Hepatocyte (in vitro differentiated cells): ENCODE measurements at regions not wholly inside any gene's neighbourhood (a gene's known extent, or its start where the extent isn't known, plus 50 kb on each side); places are given as distances from the start of the nearest gene placed in this dataset.
A peak's percentile ranks its signal among the peaks of the same experiment; 100 is the strongest.

Experiments
- DNase-seq: peaks from one replicate; pipeline ENCODE4 v3.0.0-alpha.2; 2016; ENCODE audit warnings: low spot score
- H2AFZ ChIP-seq: fragments of 200-600 bp; sonication (generic); 2 replicates; pipeline ENCODE4 v1.6.0; 2016; ENCODE audit warnings: antibody characterized with exemption, mild to moderate bottlenecking
- H3K27ac ChIP-seq: fragments of 200-600 bp; sonication (generic); 2 replicates; pipeline ENCODE4 v1.5.1; 2016; ENCODE audit warnings: mild to moderate bottlenecking
- H3K27me3 ChIP-seq: fragments of 200-600 bp; sonication (generic); 2 replicates; pipeline ENCODE4 v1.6.1; 2016
- H3K36me3 ChIP-seq: fragments of 200-600 bp; sonication (generic); replicated peaks from 2 replicates; pipeline ENCODE4 v1.5.1; 2016; ENCODE audit warnings: low read depth; ENCODE audit not compliant: insufficient read depth
- H3K4me1 ChIP-seq: fragments of 200-600 bp; sonication (generic); 2 replicates; pipeline ENCODE4 v1.5.1; 2016; ENCODE audit warnings: mild to moderate bottlenecking, moderate library complexity; ENCODE audit not compliant: insufficient read depth
- H3K4me2 ChIP-seq: fragments of 200-600 bp; sonication (generic); 2 replicates; pipeline ENCODE4 v1.6.0; 2016
- H3K4me3 ChIP-seq: fragments of 200-600 bp; sonication (generic); 2 replicates; pipeline ENCODE4 v1.5.1; 2016; ENCODE audit warnings: mild to moderate bottlenecking
- H3K79me2 ChIP-seq: fragments of 200-600 bp; sonication (generic); 2 replicates; pipeline ENCODE4 v1.6.0; 2017; ENCODE audit warnings: mild to moderate bottlenecking
- H3K9me2 ChIP-seq: fragments of 200-600 bp; sonication (generic); replicated peaks from 2 replicates; pipeline ENCODE4 v1.6.0; 2017; ENCODE audit warnings: mild to moderate bottlenecking; ENCODE audit not compliant: insufficient read depth
- H3K9me3 ChIP-seq: fragments of 200-600 bp; sonication (generic); 2 replicates; pipeline ENCODE4 v1.5.1; 2016; ENCODE audit warnings: low read depth, mild to moderate bottlenecking
- H4K20me1 ChIP-seq: fragments of 200-600 bp; sonication (generic); 2 replicates; pipeline ENCODE4 v1.6.0; 2016; ENCODE audit warnings: mild to moderate bottlenecking; ENCODE audit not compliant: insufficient read depth, poor library complexity, severe bottlenecking
- CTCF ChIP-seq: fragments of 200-600 bp; sonication (generic); IDR thresholded peaks from 2 replicates; pipeline ENCODE4 v1.5.1; 2016; ENCODE audit warnings: antibody characterized with exemption, mild to moderate bottlenecking; ENCODE audit not compliant: poor library complexity
- EZH2 ChIP-seq: fragments of 200-600 bp; sonication (generic); IDR thresholded peaks from 2 replicates; pipeline ENCODE4 v1.6.1; 2016; ENCODE audit warnings: antibody characterized with exemption, mild to moderate bottlenecking, borderline replicate concordance
- EZH2phosphoT487 ChIP-seq: fragments of 200-600 bp; sonication (generic); IDR thresholded peaks from one replicate; pipeline ENCODE4 v1.6.1; 2018; ENCODE audit warnings: antibody characterized with exemption, mild to moderate bottlenecking, low read depth, moderate library complexity; ENCODE audit not compliant: unreplicated experiment, severe bottlenecking
- WGBS: methylation state at CpG from one replicate; pipeline ENCODE4 v1.1.6; 2016; ENCODE audit warnings: low lambda C conversion rate; ENCODE audit errors: missing lambda C conversion rate; 5-methylcytosine and 5-hydroxymethylcytosine counted together

GRCh38 chr10:44293842-44294241 is 91.1 kb downstream of the CXCL12 start:
- Histone ChIP-seq H3K4me2 (peak overlapping the region; percentile 68), H3K27ac (peak overlapping the region; percentile 17), H3K9me3 (no peaks in the 10 kb centered on the region), H3K4me3 (no peak overlapping the region), H3K4me1 (no peaks in the 10 kb centered on the region), H2AFZ (no peak overlapping the region), H3K79me2 (no peaks in the 10 kb centered on the region), H3K27me3 (peaks cover 29% of the 10 kb centered on the region), H4K20me1 (no peaks in the 10 kb centered on the region), H3K9me2 (no peaks in the 10 kb centered on the region), H3K36me3 (no peaks in the 10 kb centered on the region)
- TF ChIP-seq EZH2phosphoT487 (no peak), EZH2 (no peak)
- DNase-seq, result no peak
- WGBS, result 67% methylated on average over 7 of the region's 7 CpGs

GRCh38 chr10:44293306-44293778 is 91.6 kb downstream of the CXCL12 start:
- Histone ChIP-seq H3K9me2 (no peaks in the 10 kb centered on the region), H3K4me2 (peak overlapping the region; percentile 68), H2AFZ (no peak overlapping the region), H3K36me3 (no peaks in the 10 kb centered on the region), H3K9me3 (no peaks in the 10 kb centered on the region), H3K27ac (no peak overlapping the region), H3K27me3 (peaks cover 29% of the 10 kb centered on the region), H3K4me1 (no peaks in the 10 kb centered on the region), H3K79me2 (no peaks in the 10 kb centered on the region), H4K20me1 (no peaks in the 10 kb centered on the region), H3K4me3 (no peak overlapping the region)
- TF ChIP-seq CTCF, result no peak
- no peak for TF ChIP-seq EZH2phosphoT487
- TF ChIP-seq EZH2, result no peak
- WGBS, result 42% methylated on average over 24 of the region's 26 CpGs
- no peak for DNase-seq

GRCh38 chr10:44292390-44293002 is 92.4 kb downstream of the CXCL12 start:
- Histone ChIP-seq H3K79me2 (no peaks in the 10 kb centered on the region), H3K9me2 (no peaks in the 10 kb centered on the region), H4K20me1 (no peaks in the 10 kb centered on the region), H3K4me1 (no peaks in the 10 kb centered on the region), H3K4me2 (peak overlapping the region; percentile 68), H3K4me3 (no peak overlapping the region), H3K27ac (no peak overlapping the region), H3K9me3 (no peaks in the 10 kb centered on the region), H2AFZ (no peak overlapping the region), H3K36me3 (no peaks in the 10 kb centered on the region), H3K27me3 (peaks cover 24% of the 10 kb centered on the region)
- 56% methylated on average over 17 of the region's 35 CpGs for WGBS
- no peak for TF ChIP-seq EZH2phosphoT487
- DNase-seq, result no peak

- no peak overlapping the region for H3K27ac ChIP-seq
Observed at GRCh38 chr10:44291091-44291490, 93.8 kb downstream of the CXCL12 start.

More at GRCh38 chr10:44291091-44291490, 93.8 kb downstream of the CXCL12 start:
- no peak overlapping the region for H3K4me3 ChIP-seq
- H3K9me3 ChIP-seq, result no peaks in the 10 kb centered on the region
- no peaks in the 10 kb centered on the region for H3K79me2 ChIP-seq
- no peaks in the 10 kb centered on the region for H3K4me1 ChIP-seq
- H3K27me3 ChIP-seq, result peaks cover 21% of the 10 kb centered on the region
- no peak overlapping the region for H3K4me2 ChIP-seq
- H2AFZ ChIP-seq, result no peak overlapping the region
- no peaks in the 10 kb centered on the region for H3K36me3 ChIP-seq
- no peak for TF ChIP-seq EZH2
- no peak for TF ChIP-seq CTCF
- no peak for TF ChIP-seq EZH2phosphoT487
- WGBS, result 86% methylated on average over 1 of the region's 1 CpG
- H4K20me1 ChIP-seq, result no peaks in the 10 kb centered on the region
- no peak for DNase-seq
- no peaks in the 10 kb centered on the region for H3K9me2 ChIP-seq
